ENCODE measurements at regions not wholly inside any gene's neighbourhood (a gene's known extent, or its start where the extent isn't known, plus 50 kb on each side); places are given as distances from the start of the nearest gene placed in this dataset.

DNA sequence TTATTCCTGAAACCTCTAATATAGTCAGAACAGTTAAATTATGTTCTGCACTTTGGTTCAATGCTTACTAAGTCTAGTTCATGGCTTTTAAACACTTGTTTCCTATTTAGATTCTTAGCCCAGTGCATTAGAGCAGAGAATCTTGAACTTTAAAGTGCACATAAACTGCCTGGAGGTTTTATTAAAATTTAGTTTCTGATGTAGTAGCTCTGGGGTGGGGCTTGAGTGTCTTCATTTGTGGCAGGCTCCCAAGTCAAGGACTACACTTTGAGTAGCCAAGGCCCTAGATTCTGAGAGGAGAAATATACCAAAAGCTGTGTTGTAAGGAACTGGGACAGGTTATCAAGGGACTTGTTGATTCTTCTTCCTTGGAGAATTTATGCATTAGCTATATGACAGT, 1604.2 kb downstream of the KHDRBS2 start:
- H3K36me3 ChIP-seq (ENCODE audit: control insufficient read depth in 2 of 3, insufficient read depth in 3 of 3, low read length in 3 of 3): no peaks in the 10 kb centered on the region
- no peaks in the 10 kb centered on the region for H3K4me1 ChIP-seq (ENCODE audit: control insufficient read depth in 2 of 3, insufficient read depth in 2 of 3, low read depth in 1 of 3, low read length in 3 of 3)
- H3K9me3 ChIP-seq (ENCODE audit: control insufficient read depth in 2 of 3, insufficient read depth in 1 of 3, low read length in 3 of 3): peaks cover 0 to 2% (median 2%) of the 10 kb centered on the region in 3 donors
- H3K9ac ChIP-seq (ENCODE audit: low read length in 3 of 3): no peak overlapping the region
- intact Hi-C loops (cut with DNase I): no loop called here
- FAIRE-seq (no peak), DNase-seq (no peak)
- H3K27me3 ChIP-seq (ENCODE audit: control insufficient read depth, insufficient read depth, low read length): no peaks in the 10 kb centered on the region
- no peak overlapping the region for H3K4me3 ChIP-seq (ENCODE audit: low read length in 3 of 3)
- H3K27ac ChIP-seq (ENCODE audit: low read depth in 2 of 2, low read length in 2 of 2): no peak overlapping the region
- TF ChIP-seq, protein P1, sequence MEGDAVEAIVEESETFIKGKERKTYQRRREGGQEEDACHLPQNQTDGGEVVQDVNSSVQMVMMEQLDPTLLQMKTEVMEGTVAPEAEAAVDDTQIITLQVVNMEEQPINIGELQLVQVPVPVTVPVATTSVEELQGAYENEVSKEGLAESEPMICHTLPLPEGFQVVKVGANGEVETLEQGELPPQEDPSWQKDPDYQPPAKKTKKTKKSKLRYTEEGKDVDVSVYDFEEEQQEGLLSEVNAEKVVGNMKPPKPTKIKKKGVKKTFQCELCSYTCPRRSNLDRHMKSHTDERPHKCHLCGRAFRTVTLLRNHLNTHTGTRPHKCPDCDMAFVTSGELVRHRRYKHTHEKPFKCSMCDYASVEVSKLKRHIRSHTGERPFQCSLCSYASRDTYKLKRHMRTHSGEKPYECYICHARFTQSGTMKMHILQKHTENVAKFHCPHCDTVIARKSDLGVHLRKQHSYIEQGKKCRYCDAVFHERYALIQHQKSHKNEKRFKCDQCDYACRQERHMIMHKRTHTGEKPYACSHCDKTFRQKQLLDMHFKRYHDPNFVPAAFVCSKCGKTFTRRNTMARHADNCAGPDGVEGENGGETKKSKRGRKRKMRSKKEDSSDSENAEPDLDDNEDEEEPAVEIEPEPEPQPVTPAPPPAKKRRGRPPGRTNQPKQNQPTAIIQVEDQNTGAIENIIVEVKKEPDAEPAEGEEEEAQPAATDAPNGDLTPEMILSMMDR (IDR thresholded peaks at IDR 0.05; ENCODE audit: borderline replicate concordance, extremely low read depth, insufficient read depth): no peak

DNA sequence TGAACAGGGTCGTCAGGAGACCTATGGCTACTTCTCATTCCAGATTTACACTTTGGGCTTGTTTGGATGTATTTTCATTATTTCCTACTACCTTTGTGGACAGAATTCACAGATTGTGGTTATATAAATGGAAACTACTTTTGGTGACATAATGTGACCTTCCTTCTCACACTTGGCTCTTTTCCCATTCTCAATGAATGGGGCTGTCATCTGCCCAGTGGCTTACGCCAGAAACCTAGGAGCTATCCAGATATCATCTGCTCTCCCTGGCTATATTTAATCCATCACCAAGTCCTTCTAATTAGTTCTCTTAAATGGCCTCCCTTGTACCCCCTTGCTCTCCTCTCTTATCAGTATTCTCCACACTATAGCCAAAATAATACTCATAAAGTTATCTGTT, 1606.8 kb downstream of the KHDRBS2 start:
- no peak for FAIRE-seq
- H3K36me3 ChIP-seq (ENCODE audit: control insufficient read depth in 2 of 3, insufficient read depth in 3 of 3, low read length in 3 of 3): no peaks in the 10 kb centered on the region
- H3K9ac ChIP-seq (ENCODE audit: low read length in 3 of 3): no peak overlapping the region
- DNase-seq: peak in 1 of 5 donors; percentile 1
- H3K27ac ChIP-seq (ENCODE audit: low read depth in 2 of 2, low read length in 2 of 2): no peak overlapping the region
- TF ChIP-seq, protein P1 (IDR thresholded peaks at IDR 0.05; ENCODE audit: borderline replicate concordance, extremely low read depth, insufficient read depth): no peak
- no peaks in the 10 kb centered on the region for H3K4me1 ChIP-seq (ENCODE audit: control insufficient read depth in 2 of 3, insufficient read depth in 2 of 3, low read depth in 1 of 3, low read length in 3 of 3)
- H3K4me3 ChIP-seq (ENCODE audit: low read length in 3 of 3): no peak overlapping the region
- H3K9me3 ChIP-seq (ENCODE audit: control insufficient read depth in 2 of 3, insufficient read depth in 1 of 3, low read length in 3 of 3): peaks cover 0 to 2% (median 2%) of the 10 kb centered on the region in 3 donors
- intact Hi-C loops (cut with DNase I): no loop called here
- no peaks in the 10 kb centered on the region for H3K27me3 ChIP-seq (ENCODE audit: control insufficient read depth, insufficient read depth, low read length)

GRCh38 chr6:60671369-60671768, 1614.7 kb downstream of the KHDRBS2 start:
- Histone ChIP-seq H3K27ac (ENCODE audit: low read depth in 2 of 2, low read length in 2 of 2) (no peak overlapping the region), H3K27me3 (ENCODE audit: control insufficient read depth, insufficient read depth, low read length) (no peaks in the 10 kb centered on the region), H3K36me3 (ENCODE audit: control insufficient read depth in 2 of 3, insufficient read depth in 3 of 3, low read length in 3 of 3) (no peaks in the 10 kb centered on the region), H3K4me3 (ENCODE audit: low read length in 3 of 3) (no peak overlapping the region), H3K9me3 (ENCODE audit: control insufficient read depth in 2 of 3, insufficient read depth in 1 of 3, low read length in 3 of 3) (peaks cover 0 to 3% (median 0%) of the 10 kb centered on the region in 3 donors), H3K4me1 (ENCODE audit: control insufficient read depth in 2 of 3, insufficient read depth in 2 of 3, low read depth in 1 of 3, low read length in 3 of 3) (no peaks in the 10 kb centered on the region), H3K9ac (ENCODE audit: low read length in 3 of 3) (no peak overlapping the region)
- FAIRE-seq (no peak), DNase-seq (no peak)
- intact Hi-C loops (cut with DNase I): no loop called here
- TF ChIP-seq, protein P1 (IDR thresholded peaks at IDR 0.05; ENCODE audit: borderline replicate concordance, extremely low read depth, insufficient read depth): no peak

- TF ChIP-seq, protein P1 (IDR thresholded peaks at IDR 0.05; ENCODE audit: borderline replicate concordance, extremely low read depth, insufficient read depth): no peak
- no peaks in the 10 kb centered on the region for H3K36me3 ChIP-seq (ENCODE audit: control insufficient read depth in 2 of 3, insufficient read depth in 3 of 3, low read length in 3 of 3)
- FAIRE-seq: no peak
These were observed 1616.0 kb downstream of the KHDRBS2 start for GRCh38 chr6:60670036-60670435.

More at GRCh38 chr6:60670036-60670435, 1616.0 kb downstream of the KHDRBS2 start:
- intact Hi-C loops (cut with DNase I): no loop called here
- H3K9ac ChIP-seq (ENCODE audit: low read length in 3 of 3): no peak overlapping the region
- no peaks in the 10 kb centered on the region for H3K27me3 ChIP-seq (ENCODE audit: control insufficient read depth, insufficient read depth, low read length)
- no peaks in the 10 kb centered on the region for H3K4me1 ChIP-seq (ENCODE audit: control insufficient read depth in 2 of 3, insufficient read depth in 2 of 3, low read depth in 1 of 3, low read length in 3 of 3)
- no peak overlapping the region for H3K27ac ChIP-seq (ENCODE audit: low read depth in 2 of 2, low read length in 2 of 2)
- peak in 1 of 5 donors; percentile 3 for DNase-seq
- peaks cover 0 to 3% (median 0%) of the 10 kb centered on the region in 3 donors for H3K9me3 ChIP-seq (ENCODE audit: control insufficient read depth in 2 of 3, insufficient read depth in 1 of 3, low read length in 3 of 3)
- H3K4me3 ChIP-seq (ENCODE audit: low read length in 3 of 3): no peak overlapping the region

Data from kidney (tissue), 13 donors.